ENCODE measurements at regions not wholly inside any gene's neighbourhood (a gene's known extent, or its start where the extent isn't known, plus 50 kb on each side); places are given as distances from the start of the nearest gene placed in this dataset.

GRCh38 chr1:184322253-184322652 is 64.6 kb upstream of the C1orf21 start:
- Mint-ChIP-seq H3K4me1 (no peaks in the 10 kb centered on the region), H3K36me3 (no peaks in the 10 kb centered on the region), H3K27ac (no peak overlapping the region), H3K27me3 (peaks cover 1% of the 10 kb centered on the region), H3K9me3 (no peaks in the 10 kb centered on the region), H3K4me3 (no peak overlapping the region)

GRCh38 chr1:184324972-184325371 is 61.9 kb upstream of the C1orf21 start:
- Mint-ChIP-seq H3K9me3 (peaks cover 0 to 2% (median 1%) of the 10 kb centered on the region in 3 donors), H3K4me3 (no peak overlapping the region), H3K27ac (no peak overlapping the region), H3K36me3 (no peaks in the 10 kb centered on the region), H3K4me1 (no peaks in the 10 kb centered on the region), H3K27me3 (peaks cover 12% of the 10 kb centered on the region)

- Mint-ChIP-seq H3K4me1 (no peaks in the 10 kb centered on the region), H3K9me3 (peaks cover 0 to 2% (median 1%) of the 10 kb centered on the region in 3 donors), H3K27ac (no peak overlapping the region), H3K27me3 (peaks cover 12% of the 10 kb centered on the region), H3K36me3 (no peaks in the 10 kb centered on the region), H3K4me3 (no peak overlapping the region)
Observed at GRCh38 chr1:184326278-184326677, 60.6 kb upstream of the C1orf21 start.

- Mint-ChIP-seq H3K9me3 (peaks cover 1 to 5% (median 3%) of the 10 kb centered on the region in 3 donors), H3K27me3 (peaks cover 12% of the 10 kb centered on the region), H3K4me3 (no peak overlapping the region), H3K4me1 (no peaks in the 10 kb centered on the region), H3K36me3 (no peaks in the 10 kb centered on the region), H3K27ac (no peak overlapping the region)
Observed at GRCh38 chr1:184329245-184329953, 57.4 kb upstream of the C1orf21 start.

GRCh38 chr1:184329962-184330868 is 56.6 kb upstream of the C1orf21 start:
- H3K4me3 Mint-ChIP-seq: no peak overlapping the region
- peaks cover 11% of the 10 kb centered on the region for H3K27me3 Mint-ChIP-seq
- no peaks in the 10 kb centered on the region for H3K36me3 Mint-ChIP-seq
- peaks cover 3 to 5% (median 4%) of the 10 kb centered on the region in 3 donors for H3K9me3 Mint-ChIP-seq
- H3K4me1 Mint-ChIP-seq: no peaks in the 10 kb centered on the region
- H3K27ac Mint-ChIP-seq: no peak overlapping the region

GRCh38 chr1:184330875-184331274 is 56.0 kb upstream of the C1orf21 start:
- Mint-ChIP-seq H3K27ac (no peak overlapping the region), H3K4me3 (no peak overlapping the region), H3K27me3 (peaks cover 11% of the 10 kb centered on the region), H3K36me3 (no peaks in the 10 kb centered on the region), H3K4me1 (no peaks in the 10 kb centered on the region), H3K9me3 (peaks cover 3 to 5% (median 4%) of the 10 kb centered on the region in 3 donors)

Data from IgD-negative memory B cell (primary cell).